DMS153 (cell line): ENCODE measurements at regions not wholly inside any gene's neighbourhood (a gene's known extent, or its start where the extent isn't known, plus 50 kb on each side); places are given as distances from the start of the nearest gene placed in this dataset.

Experiments used
- DNase-seq: peaks from one replicate; lab custom pipeline; 2025; lab: John Stamatoyannopoulos, UW

- no peak for DNase-seq
Measured at GRCh38 chr3:84073664-84074063, 885.1 kb upstream of the CADM2 start.

- DNase-seq = no peak
Measured at GRCh38 chr3:84074767-84075166, 884.0 kb upstream of the CADM2 start.

- no peak for DNase-seq
Measured at GRCh38 chr3:84077479-84077878, 881.3 kb upstream of the CADM2 start.

- no peak for DNase-seq
Measured at GRCh38 chr3:84082726-84083125, 876.1 kb upstream of the CADM2 start.

GRCh38 chr3:84092907-84093306 is 865.9 kb upstream of the CADM2 start:
- no peak for DNase-seq

- no peak for DNase-seq
Measured at GRCh38 chr3:84096188-84096587, 862.6 kb upstream of the CADM2 start.

- no peak for DNase-seq
Measured at GRCh38 chr3:84100861-84101260, 857.9 kb upstream of the CADM2 start.

- no peak for DNase-seq
Measured at GRCh38 chr3:84108442-84108971, 850.3 kb upstream of the CADM2 start.

- no peak for DNase-seq
Measured at GRCh38 chr3:84109911-84110310, 848.9 kb upstream of the CADM2 start.

GRCh38 chr3:84110787-84111186 is 848.0 kb upstream of the CADM2 start:
- DNase-seq = no peak

GRCh38 chr3:84125201-84125721 is 833.5 kb upstream of the CADM2 start:
- DNase-seq = no peak

GRCh38 chr3:84125760-84126159 is 833.0 kb upstream of the CADM2 start:
- DNase-seq = no peak

GRCh38 chr3:84126160-84126559 is 832.6 kb upstream of the CADM2 start:
- no peak for DNase-seq

GRCh38 chr3:84128024-84128423 is 830.8 kb upstream of the CADM2 start:
- DNase-seq = no peak

- DNase-seq = no peak
Measured at GRCh38 chr3:84136425-84136824, 822.4 kb upstream of the CADM2 start.

- no peak for DNase-seq
Measured at GRCh38 chr3:84140631-84141030, 818.2 kb upstream of the CADM2 start.

- no peak for DNase-seq
Measured at GRCh38 chr3:84141571-84141970, 817.2 kb upstream of the CADM2 start.

- DNase-seq = no peak
Measured at GRCh38 chr3:84165328-84165727, 793.5 kb upstream of the CADM2 start.

GRCh38 chr3:84175449-84175848 is 783.3 kb upstream of the CADM2 start:
- no peak for DNase-seq

- no peak for DNase-seq
Measured at GRCh38 chr3:84184937-84185336, 773.9 kb upstream of the CADM2 start.

GRCh38 chr3:84194029-84194428 is 764.8 kb upstream of the CADM2 start:
- DNase-seq = no peak

- no peak for DNase-seq
Measured at GRCh38 chr3:84209474-84209873, 749.3 kb upstream of the CADM2 start.

- no peak for DNase-seq
Measured at GRCh38 chr3:84223512-84223911, 735.3 kb upstream of the CADM2 start.

GRCh38 chr3:84224262-84224661 is 734.5 kb upstream of the CADM2 start:
- no peak for DNase-seq

GRCh38 chr3:84236261-84236660 is 722.5 kb upstream of the CADM2 start:
- DNase-seq = no peak
